ENCODE measurements at regions not wholly inside any gene's neighbourhood (a gene's known extent, or its start where the extent isn't known, plus 50 kb on each side); places are given as distances from the start of the nearest gene placed in this dataset.
"Not testable (repeated sequence)": the region's sequence is repeated elsewhere in the genome, so short reads cannot be mapped to it uniquely, and the experiment has no call there.

DNA sequence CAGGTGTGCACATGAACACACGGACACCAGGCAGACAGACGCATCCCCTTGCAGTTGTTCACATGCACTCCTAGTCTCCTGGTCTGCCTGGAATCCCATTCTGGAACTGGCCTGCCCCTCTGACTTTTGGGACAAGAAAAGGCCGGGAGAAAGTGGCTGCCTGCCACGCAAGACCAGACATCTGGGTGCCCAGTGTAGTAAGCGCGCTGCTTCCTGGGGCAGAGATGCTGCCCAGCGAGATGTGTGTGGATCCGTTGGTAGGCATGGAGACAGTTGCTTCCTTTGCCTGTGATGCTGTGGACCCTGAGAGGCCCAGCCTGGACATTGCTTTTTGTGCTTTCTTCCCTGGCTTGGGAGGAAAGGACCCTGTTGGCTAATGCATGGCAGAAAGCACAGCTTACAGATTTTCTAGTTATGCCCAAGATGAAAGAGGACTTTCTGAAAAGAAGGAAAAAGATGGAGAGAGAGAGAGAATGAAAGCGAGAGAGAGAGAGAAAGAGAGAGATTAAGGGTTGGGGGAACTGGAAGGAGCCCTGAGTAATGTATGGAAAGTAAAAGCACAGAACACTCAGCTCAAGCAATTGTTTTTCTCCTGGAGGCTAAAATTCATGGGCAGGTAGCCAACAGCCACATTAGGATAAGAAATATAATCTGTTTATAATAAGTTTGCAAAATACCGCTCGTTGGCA, 235.3 kb downstream of the BCL2L11 start:
- H3K9me3 ChIP-seq (ENCODE audit: insufficient read depth, low read depth, low read length); H3K79me2 ChIP-seq (ENCODE audit: control insufficient read depth, insufficient read depth, low read length, poor library complexity); H4K12ac ChIP-seq (ENCODE audit: low read depth, low read length); H3K27ac ChIP-seq (ENCODE audit: low read depth, low read length); H3K4me2 ChIP-seq (ENCODE audit: low read length); H3K18ac ChIP-seq (ENCODE audit: low read length); H3K4me1 ChIP-seq (ENCODE audit: control insufficient read depth in 1 of 2, insufficient read depth in 2 of 2, low read length in 2 of 2); H3K23ac ChIP-seq (ENCODE audit: low read length); DNase-seq; H3K27me3 ChIP-seq (ENCODE audit: insufficient read depth, low read length); H4K8ac ChIP-seq (ENCODE audit: low read depth, low read length); H4K91ac ChIP-seq (ENCODE audit: low read depth, low read length); H3K36me3 ChIP-seq (ENCODE audit: control insufficient read depth in 1 of 2, insufficient read depth in 2 of 2, low read length in 2 of 2); H3K4ac ChIP-seq (ENCODE audit: low read depth, low read length); H2AFZ ChIP-seq (ENCODE audit: insufficient read depth, low read length, poor library complexity); H3K14ac ChIP-seq (ENCODE audit: low read length); H3K79me1 ChIP-seq (ENCODE audit: low read length); H2BK120ac ChIP-seq (ENCODE audit: insufficient read depth, low read length, poor library complexity); H3K4me3 ChIP-seq (ENCODE audit: low read depth, low read length); H2BK12ac ChIP-seq (ENCODE audit: low read length); H2BK5ac ChIP-seq (ENCODE audit: low read depth, low read length, poor library complexity); H3K9ac ChIP-seq (ENCODE audit: low read length); H2AK5ac ChIP-seq (ENCODE audit: low read length): not testable (repeated sequence)
- WGBS (ENCODE audit: extremely low coverage, insufficient coverage, insufficient read length), result no CpG with 5 or more reads among the region's 11 CpGs

DNA sequence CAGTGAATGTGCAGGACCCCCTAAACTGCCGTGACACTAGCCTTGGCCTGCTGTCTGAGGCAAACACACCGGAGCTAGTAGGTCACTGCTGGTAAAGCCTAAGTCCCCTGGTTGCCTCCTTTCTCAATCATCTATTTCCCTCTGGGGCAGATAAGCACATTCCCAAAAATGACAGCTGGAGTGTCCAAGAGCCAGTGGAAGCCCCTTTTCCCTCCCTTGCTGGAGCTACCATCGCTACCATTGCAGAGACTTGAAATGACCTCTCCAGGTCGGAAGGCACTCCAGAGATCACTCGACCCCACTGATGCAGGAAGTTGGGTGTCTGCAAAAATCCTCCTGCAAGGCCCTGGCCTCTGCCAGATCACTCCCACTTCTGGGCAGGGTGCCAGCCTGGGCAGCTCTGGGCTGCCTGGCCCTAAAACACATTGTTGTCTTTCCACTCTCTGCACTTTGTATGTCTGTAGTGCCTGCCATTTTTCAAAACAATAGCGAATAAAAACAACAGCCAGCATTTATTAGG, 235.9 kb downstream of the BCL2L11 start:
- H3K4ac ChIP-seq (ENCODE audit: low read depth, low read length); H3K4me3 ChIP-seq (ENCODE audit: low read depth, low read length): not testable (repeated sequence)
- WGBS (ENCODE audit: extremely low coverage, insufficient coverage, insufficient read length), result no CpG with 5 or more reads among the region's 6 CpGs

DNA sequence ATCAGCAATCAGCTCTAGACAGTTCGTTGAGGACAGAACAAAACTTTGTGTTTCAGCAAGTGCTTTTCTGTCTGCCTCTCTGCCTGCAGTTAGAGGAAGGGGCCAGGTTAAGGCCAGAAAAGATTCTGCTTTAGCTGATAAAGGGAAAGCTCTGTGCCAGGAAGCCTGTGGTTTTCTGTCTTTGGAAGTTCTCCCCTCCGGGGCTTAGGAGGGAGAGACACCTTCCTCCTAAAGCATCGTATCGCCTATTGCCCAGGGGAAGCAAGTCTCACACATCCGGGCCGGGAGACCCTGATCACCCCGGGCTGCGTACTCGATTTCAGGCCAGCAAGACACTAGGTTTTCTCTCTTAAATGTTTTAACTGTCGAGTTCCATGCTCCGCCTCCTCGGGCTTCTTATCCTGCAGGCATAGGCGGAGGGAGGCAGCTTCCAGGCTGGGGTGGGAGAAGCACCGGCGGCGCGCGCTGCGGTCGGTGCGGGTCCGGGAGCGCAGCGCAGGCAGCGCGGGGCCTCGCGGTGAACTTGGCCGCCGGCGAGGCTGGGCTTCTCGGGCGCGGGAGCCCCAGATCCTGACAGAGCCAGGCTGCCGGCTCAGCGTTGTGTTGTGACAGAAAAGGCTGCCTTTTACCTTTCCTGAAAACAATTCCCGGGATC, 245.4 kb downstream of the BCL2L11 start:
- H3K9me3 ChIP-seq (ENCODE audit: insufficient read depth, low read depth, low read length); H3K79me1 ChIP-seq (ENCODE audit: low read length); H3K79me2 ChIP-seq (ENCODE audit: control insufficient read depth, insufficient read depth, low read length, poor library complexity); H3K27me3 ChIP-seq (ENCODE audit: insufficient read depth, low read length); H3K4ac ChIP-seq (ENCODE audit: low read depth, low read length); H3K9ac ChIP-seq (ENCODE audit: low read length); H3K4me3 ChIP-seq (ENCODE audit: low read depth, low read length); H2AFZ ChIP-seq (ENCODE audit: insufficient read depth, low read length, poor library complexity); H3K36me3 ChIP-seq (ENCODE audit: control insufficient read depth in 1 of 2, insufficient read depth in 2 of 2, low read length in 2 of 2); H3K23ac ChIP-seq (ENCODE audit: low read length); H3K4me1 ChIP-seq (ENCODE audit: control insufficient read depth in 1 of 2, insufficient read depth in 2 of 2, low read length in 2 of 2): not testable (repeated sequence)
- Histone ChIP-seq H2BK120ac (ENCODE audit: insufficient read depth, low read length, poor library complexity) (peak overlapping the region; percentile 97), H4K91ac (ENCODE audit: low read depth, low read length) (peak overlapping the region; percentile 97), H2AK5ac (ENCODE audit: low read length) (peak overlapping the region; percentile 86), H2BK5ac (ENCODE audit: low read depth, low read length, poor library complexity) (peak overlapping the region; percentile 95), H3K4me2 (ENCODE audit: low read length) (peak overlapping the region; percentile 39), H3K18ac (ENCODE audit: low read length) (peak overlapping the region; percentile 86), H3K27ac (ENCODE audit: low read depth, low read length) (peak overlapping the region; percentile 93), H4K8ac (ENCODE audit: low read depth, low read length) (peak overlapping the region; percentile 85), H2BK12ac (ENCODE audit: low read length) (peak overlapping the region; percentile 98), H3K14ac (ENCODE audit: low read length) (peak overlapping the region; percentile 95), H4K12ac (ENCODE audit: low read depth, low read length) (peak overlapping the region; percentile 62)
- WGBS (ENCODE audit: extremely low coverage, insufficient coverage, insufficient read length), result no CpG with 5 or more reads among the region's 37 CpGs
- DNase-seq, result peak; percentile 0 to 34

More for the DNA sequence above, 235.9 kb downstream of the BCL2L11 start:
- H3K79me1 ChIP-seq (ENCODE audit: low read length); H2BK12ac ChIP-seq (ENCODE audit: low read length); H3K4me1 ChIP-seq (ENCODE audit: control insufficient read depth in 1 of 2, insufficient read depth in 2 of 2, low read length in 2 of 2); H4K12ac ChIP-seq (ENCODE audit: low read depth, low read length); H2BK120ac ChIP-seq (ENCODE audit: insufficient read depth, low read length, poor library complexity); H4K91ac ChIP-seq (ENCODE audit: low read depth, low read length); H3K14ac ChIP-seq (ENCODE audit: low read length); H2AFZ ChIP-seq (ENCODE audit: insufficient read depth, low read length, poor library complexity); H3K9ac ChIP-seq (ENCODE audit: low read length); H3K18ac ChIP-seq (ENCODE audit: low read length); H3K27ac ChIP-seq (ENCODE audit: low read depth, low read length); H2AK5ac ChIP-seq (ENCODE audit: low read length); H4K8ac ChIP-seq (ENCODE audit: low read depth, low read length); H3K79me2 ChIP-seq (ENCODE audit: control insufficient read depth, insufficient read depth, low read length, poor library complexity); H3K4me2 ChIP-seq (ENCODE audit: low read length); DNase-seq; H3K9me3 ChIP-seq (ENCODE audit: insufficient read depth, low read depth, low read length); H3K27me3 ChIP-seq (ENCODE audit: insufficient read depth, low read length); H3K23ac ChIP-seq (ENCODE audit: low read length); H3K36me3 ChIP-seq (ENCODE audit: control insufficient read depth in 1 of 2, insufficient read depth in 2 of 2, low read length in 2 of 2); H2BK5ac ChIP-seq (ENCODE audit: low read depth, low read length, poor library complexity): not testable (repeated sequence)

DNA sequence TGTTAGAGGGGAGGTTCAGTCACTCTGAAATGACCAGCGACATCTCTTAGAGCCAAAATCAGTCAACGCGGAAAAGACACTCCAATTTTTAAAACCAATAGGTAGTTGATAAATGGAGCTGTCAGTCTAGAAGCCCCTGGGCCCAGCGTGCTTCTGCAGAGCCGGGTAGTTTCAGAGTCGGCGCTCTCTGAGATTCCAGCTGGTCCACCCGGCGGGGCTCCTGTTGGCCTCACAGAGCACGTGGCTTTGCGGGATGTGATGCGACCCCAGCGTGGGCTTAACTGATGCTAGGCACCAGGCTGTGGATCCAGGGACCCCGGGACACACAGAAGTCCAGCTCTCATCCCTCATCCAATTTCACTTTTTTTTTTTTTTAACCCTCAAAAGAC, 245.9 kb downstream of the BCL2L11 start:
- H3K18ac ChIP-seq (ENCODE audit: low read length), result peak overlapping the region; percentile 30
- no CpG with 5 or more reads among the region's 14 CpGs for WGBS (ENCODE audit: extremely low coverage, insufficient coverage, insufficient read length)
- peak overlapping the region; percentile 56 for H3K14ac ChIP-seq (ENCODE audit: low read length)
- not testable (repeated sequence) for H3K79me2 ChIP-seq (ENCODE audit: control insufficient read depth, insufficient read depth, low read length, poor library complexity); H3K27me3 ChIP-seq (ENCODE audit: insufficient read depth, low read length); H3K4me1 ChIP-seq (ENCODE audit: control insufficient read depth in 1 of 2, insufficient read depth in 2 of 2, low read length in 2 of 2); H3K9me3 ChIP-seq (ENCODE audit: insufficient read depth, low read depth, low read length); H3K4me3 ChIP-seq (ENCODE audit: low read depth, low read length); H3K36me3 ChIP-seq (ENCODE audit: control insufficient read depth in 1 of 2, insufficient read depth in 2 of 2, low read length in 2 of 2); H3K79me1 ChIP-seq (ENCODE audit: low read length); H2AFZ ChIP-seq (ENCODE audit: insufficient read depth, low read length, poor library complexity); H3K4ac ChIP-seq (ENCODE audit: low read depth, low read length); H3K4me2 ChIP-seq (ENCODE audit: low read length); H3K9ac ChIP-seq (ENCODE audit: low read length); H4K12ac ChIP-seq (ENCODE audit: low read depth, low read length); H3K23ac ChIP-seq (ENCODE audit: low read length)
- peak overlapping the region; percentile 77 for H4K8ac ChIP-seq (ENCODE audit: low read depth, low read length)
- DNase-seq, result peak in 1 of 2 donors; percentile 0
- H2AK5ac ChIP-seq (ENCODE audit: low read length), result peak overlapping the region; percentile 79
- H2BK120ac ChIP-seq (ENCODE audit: insufficient read depth, low read length, poor library complexity), result peak overlapping the region; percentile 88
- peak overlapping the region; percentile 88 for H2BK5ac ChIP-seq (ENCODE audit: low read depth, low read length, poor library complexity)
- peak overlapping the region; percentile 97 for H4K91ac ChIP-seq (ENCODE audit: low read depth, low read length)
- H2BK12ac ChIP-seq (ENCODE audit: low read length), result peak overlapping the region; percentile 64
- H3K27ac ChIP-seq (ENCODE audit: low read depth, low read length), result peak overlapping the region; percentile 93
